ENCODE measurements at regions not wholly inside any gene's neighbourhood (a gene's known extent, or its start where the extent isn't known, plus 50 kb on each side); places are given as distances from the start of the nearest gene placed in this dataset.
A peak's percentile ranks its signal among the peaks of the same experiment; 100 is the strongest.

DNA sequence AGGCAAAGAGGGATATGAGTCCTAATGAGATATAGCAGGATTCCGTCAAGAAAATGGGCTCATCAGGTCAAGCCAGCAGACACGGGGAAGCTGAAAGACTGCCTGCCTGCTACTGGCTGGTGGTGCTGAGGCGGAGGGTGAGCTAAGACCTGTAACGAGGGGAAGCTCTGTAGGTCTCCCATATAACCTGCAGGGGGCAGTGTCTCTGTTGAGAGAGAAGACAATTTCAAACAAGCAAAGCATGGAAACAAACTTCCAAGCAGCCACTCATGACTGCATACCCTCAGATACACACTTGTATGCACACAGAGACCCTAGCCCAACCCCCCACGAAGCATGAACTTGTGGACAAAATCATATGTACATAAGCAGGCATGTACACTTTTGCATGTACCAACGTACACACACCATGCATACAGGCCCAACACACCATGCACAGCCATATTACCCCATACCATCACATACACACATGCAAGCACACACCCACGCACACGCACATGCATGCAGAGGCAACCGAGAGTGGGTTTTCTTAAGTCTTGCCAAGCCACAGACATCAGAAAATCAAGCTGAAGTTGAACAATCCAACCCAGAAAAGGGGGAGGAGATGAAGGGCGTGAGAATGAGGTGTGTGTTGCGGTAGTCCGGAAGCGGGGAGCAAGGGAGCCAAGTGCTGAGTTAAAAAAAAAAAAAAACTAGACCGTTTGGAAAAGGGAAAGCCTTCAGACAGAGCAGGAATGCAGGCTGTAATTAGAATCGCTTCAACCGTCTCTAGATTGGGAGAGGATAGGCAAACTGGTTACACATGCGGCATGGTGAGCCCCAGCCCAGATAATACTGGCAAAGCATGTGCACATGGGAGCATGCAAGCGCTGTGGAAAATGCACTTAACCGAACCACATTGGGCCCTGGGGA lies 71.0 kb downstream of the PJA1 start:
- intact Hi-C loops (cut with DNase I) = no loop called here
- H3K27me3 ChIP-seq = no peaks in the 10 kb centered on the region

DNA sequence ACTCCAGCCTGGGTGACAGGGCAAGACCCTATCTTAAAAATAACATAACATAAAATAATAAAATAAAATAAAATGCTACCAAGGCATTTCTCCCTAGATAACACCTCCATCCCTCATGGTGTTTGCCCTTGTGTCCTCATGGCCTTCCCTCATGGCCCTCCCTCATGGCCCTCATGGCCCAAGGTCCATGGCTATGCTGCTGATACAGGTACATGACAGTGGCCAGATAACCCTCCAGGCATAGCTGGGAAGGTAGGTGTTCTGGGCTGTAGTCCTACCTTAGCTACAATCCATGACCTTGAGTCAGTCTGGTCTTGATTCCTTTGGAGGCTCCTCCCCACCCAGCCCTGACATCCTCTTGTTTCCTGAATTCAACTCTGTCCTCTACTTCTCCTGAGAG lies 75.2 kb downstream of the PJA1 start:
- Histone ChIP-seq H3K27me3 (no peaks in the 10 kb centered on the region), H3K36me3 (no peaks in the 10 kb centered on the region), H3K27ac (no peak overlapping the region), H3K4me1 (no peaks in the 10 kb centered on the region), H3K9me3 (no peaks in the 10 kb centered on the region), H3K4me3 (no peak overlapping the region)
- intact Hi-C loops (cut with DNase I) = no loop called here
- TF ChIP-seq POLR2AphosphoS5 (IDR thresholded peaks at IDR 0.05; ENCODE audit: insufficient read depth in 1 of 2, low read depth in 1 of 2) (no peak), POLR2A (IDR thresholded peaks at IDR 0.05) (no peak)
- TF ChIP-seq, protein P1, sequence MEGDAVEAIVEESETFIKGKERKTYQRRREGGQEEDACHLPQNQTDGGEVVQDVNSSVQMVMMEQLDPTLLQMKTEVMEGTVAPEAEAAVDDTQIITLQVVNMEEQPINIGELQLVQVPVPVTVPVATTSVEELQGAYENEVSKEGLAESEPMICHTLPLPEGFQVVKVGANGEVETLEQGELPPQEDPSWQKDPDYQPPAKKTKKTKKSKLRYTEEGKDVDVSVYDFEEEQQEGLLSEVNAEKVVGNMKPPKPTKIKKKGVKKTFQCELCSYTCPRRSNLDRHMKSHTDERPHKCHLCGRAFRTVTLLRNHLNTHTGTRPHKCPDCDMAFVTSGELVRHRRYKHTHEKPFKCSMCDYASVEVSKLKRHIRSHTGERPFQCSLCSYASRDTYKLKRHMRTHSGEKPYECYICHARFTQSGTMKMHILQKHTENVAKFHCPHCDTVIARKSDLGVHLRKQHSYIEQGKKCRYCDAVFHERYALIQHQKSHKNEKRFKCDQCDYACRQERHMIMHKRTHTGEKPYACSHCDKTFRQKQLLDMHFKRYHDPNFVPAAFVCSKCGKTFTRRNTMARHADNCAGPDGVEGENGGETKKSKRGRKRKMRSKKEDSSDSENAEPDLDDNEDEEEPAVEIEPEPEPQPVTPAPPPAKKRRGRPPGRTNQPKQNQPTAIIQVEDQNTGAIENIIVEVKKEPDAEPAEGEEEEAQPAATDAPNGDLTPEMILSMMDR (IDR thresholded peaks at IDR 0.05) = no peak
- DNase-seq (ENCODE audit: extremely low spot score in 2 of 2) = no peak

More for the DNA sequence above, 71.0 kb downstream of the PJA1 start:
- Histone ChIP-seq H3K9me3 (no peaks in the 10 kb centered on the region), H3K4me3 (no peak overlapping the region), H3K27ac (no peak overlapping the region), H3K36me3 (no peaks in the 10 kb centered on the region), H3K4me1 (no peaks in the 10 kb centered on the region)
- no peak for DNase-seq (ENCODE audit: extremely low spot score in 2 of 2)
- TF ChIP-seq, protein P1 (IDR thresholded peaks at IDR 0.05) = peak in 2 of 3 experiments; percentile 5 to 26
- TF ChIP-seq POLR2AphosphoS5 (IDR thresholded peaks at IDR 0.05; ENCODE audit: insufficient read depth in 1 of 2, low read depth in 1 of 2) = no peak
- TF ChIP-seq POLR2A (IDR thresholded peaks at IDR 0.05) = no peak

DNA sequence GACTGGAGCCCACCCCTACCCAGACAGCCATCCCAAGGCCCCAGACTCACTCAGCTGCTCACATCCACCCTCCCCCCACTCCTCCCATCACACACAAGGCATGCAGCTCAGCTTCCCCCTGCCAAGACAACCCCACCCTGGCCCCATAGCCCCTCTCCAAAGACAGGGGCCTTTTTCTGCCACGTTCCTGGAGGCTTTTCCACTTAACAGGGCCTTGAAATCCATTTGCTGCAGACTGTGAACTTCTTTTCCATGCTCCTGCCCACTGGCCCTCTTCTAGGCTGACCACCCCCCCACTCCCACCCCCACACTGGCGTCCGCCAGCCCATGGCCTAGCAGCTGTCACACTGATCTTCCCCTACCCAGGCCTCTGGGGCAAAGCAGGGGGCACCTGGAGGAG lies 76.0 kb downstream of the PJA1 start:
- H3K27me3 ChIP-seq = no peaks in the 10 kb centered on the region
- TF ChIP-seq, protein P1 (IDR thresholded peaks at IDR 0.05) = no peak
- TF ChIP-seq POLR2A (IDR thresholded peaks at IDR 0.05) (no peak), POLR2AphosphoS5 (IDR thresholded peaks at IDR 0.05; ENCODE audit: insufficient read depth in 1 of 2, low read depth in 1 of 2) (no peak)
- H3K4me3 ChIP-seq = no peak overlapping the region
- no peaks in the 10 kb centered on the region for H3K4me1 ChIP-seq
- no peak for DNase-seq (ENCODE audit: extremely low spot score in 2 of 2)
- intact Hi-C loops (cut with DNase I) = no loop called here
- H3K27ac ChIP-seq = no peak overlapping the region
- no peaks in the 10 kb centered on the region for H3K9me3 ChIP-seq
- no peaks in the 10 kb centered on the region for H3K36me3 ChIP-seq

DNA sequence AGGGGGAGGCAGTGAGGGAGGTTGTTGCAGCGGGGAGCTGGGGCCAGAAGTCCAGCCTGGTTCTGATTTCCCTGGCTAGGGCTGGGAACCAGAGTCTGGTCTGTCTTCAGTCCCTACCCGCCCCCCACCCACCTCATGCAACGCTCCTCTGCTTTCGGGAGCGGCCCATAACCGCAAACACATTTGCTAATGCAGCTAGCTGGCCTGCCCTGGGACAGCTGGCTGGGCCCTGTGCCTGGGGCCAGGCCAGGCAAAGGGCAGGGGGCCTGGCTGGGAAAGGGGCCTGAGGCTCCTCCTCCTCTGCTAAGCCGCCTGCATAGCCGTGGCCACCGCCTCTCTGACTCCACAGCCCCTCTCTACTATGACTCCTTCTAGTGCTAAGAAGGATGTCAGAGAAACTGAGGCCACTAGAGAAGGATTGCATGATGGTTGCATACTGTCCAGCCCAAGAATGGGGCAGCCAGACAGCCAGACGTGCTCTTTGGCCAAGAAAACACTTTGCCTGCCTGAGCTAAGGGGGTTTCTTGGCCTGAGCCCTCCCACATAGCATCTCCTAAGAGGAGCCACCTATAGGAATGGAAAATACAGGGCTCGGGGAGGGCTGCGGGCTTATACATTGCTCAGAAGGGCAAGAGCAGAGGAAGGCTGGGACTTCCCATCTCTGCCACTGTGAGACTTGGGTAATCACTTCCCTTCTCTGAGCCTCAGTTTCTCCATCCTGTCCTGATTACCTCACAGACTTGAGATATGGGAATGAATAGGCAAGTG lies 76.9 kb downstream of the PJA1 start:
- Histone ChIP-seq H3K4me1 (no peaks in the 10 kb centered on the region), H3K9me3 (no peaks in the 10 kb centered on the region), H3K4me3 (no peak overlapping the region), H3K36me3 (no peaks in the 10 kb centered on the region), H3K27me3 (no peaks in the 10 kb centered on the region), H3K27ac (no peak overlapping the region)
- intact Hi-C loops (cut with DNase I) = no loop called here
- TF ChIP-seq POLR2AphosphoS5 (IDR thresholded peaks at IDR 0.05; ENCODE audit: insufficient read depth in 1 of 2, low read depth in 1 of 2) (no peak), POLR2A (IDR thresholded peaks at IDR 0.05) (no peak)
- TF ChIP-seq, protein P1 (IDR thresholded peaks at IDR 0.05) = no peak
- no peak for DNase-seq (ENCODE audit: extremely low spot score in 2 of 2)
